GM23338 (cell line): ENCODE measurements at regions not wholly inside any gene's neighbourhood (a gene's known extent, or its start where the extent isn't known, plus 50 kb on each side); places are given as distances from the start of the nearest gene placed in this dataset.

Experiments
- ATAC-seq: fragments of 200-7000 bp; cut with Tn5 transposase; 3 replicates; pipeline ENCODE4 v1.9.1; 2020
- DNase-seq: peaks from one replicate; pipeline ENCODE4 v3.0.0-alpha.2; 2015; ENCODE audit warnings: low spot score
- H2AFZ ChIP-seq: fragments of 200-600 bp; sonication (generic); 2 replicates; pipeline ENCODE4 v1.8.0; 2016; ENCODE audit warnings: antibody characterized with exemption, mild to moderate bottlenecking, moderate library complexity
- H3F3A ChIP-seq: fragments of 200-600 bp; sonication (generic); replicated peaks from 2 replicates; pipeline ENCODE4 v1.8.0; 2017; ENCODE audit warnings: antibody characterized with exemption, mixed run types, low read depth
- H3K27ac ChIP-seq: fragments of 200-600 bp; sonication (generic); 2 replicates; pipeline ENCODE4 v1.6.1; 2016; ENCODE audit warnings: low read depth
- H3K27me3 ChIP-seq: fragments of 200-600 bp; sonication (generic); 2 replicates; pipeline ENCODE4 v1.8.0; 2016; ENCODE audit warnings: mild to moderate bottlenecking, mixed run types, moderate library complexity; ENCODE audit not compliant: insufficient read depth
- H3K36me3 ChIP-seq: fragments of 200-600 bp; sonication (generic); 2 replicates; pipeline ENCODE4 v1.8.0; 2016; ENCODE audit warnings: mild to moderate bottlenecking; ENCODE audit not compliant: insufficient read depth
- H3K4me1 ChIP-seq: fragments of 200-600 bp; sonication (generic); 2 replicates; pipeline ENCODE4 v1.8.0; 2016; ENCODE audit warnings: mild to moderate bottlenecking, moderate library complexity; ENCODE audit not compliant: insufficient read depth
- H3K4me2 ChIP-seq: fragments of 200-600 bp; sonication (generic); 2 replicates; pipeline ENCODE4 v1.7.1; 2017; ENCODE audit warnings: mixed run types
- H3K4me3 ChIP-seq: fragments of 200-600 bp; sonication (generic); 2 replicates; pipeline ENCODE4 v1.6.1; 2016; ENCODE audit warnings: mixed run types
- H3K79me2 ChIP-seq: fragments of 200-600 bp; sonication (generic); replicated peaks from 2 replicates; pipeline ENCODE4 v1.8.0; 2017; ENCODE audit warnings: mild to moderate bottlenecking; ENCODE audit not compliant: insufficient read depth
- H3K9me2 ChIP-seq: fragments of 200-600 bp; sonication (generic); 2 replicates; pipeline ENCODE4 v1.8.0; 2017; ENCODE audit not compliant: insufficient read depth
- H4K20me1 ChIP-seq: fragments of 200-600 bp; sonication (generic); replicated peaks from 2 replicates; pipeline ENCODE4 v1.8.0; 2017; ENCODE audit warnings: mild to moderate bottlenecking; ENCODE audit not compliant: insufficient read depth
- H3K27ac Mint-ChIP-seq: 2 replicates; pipeline ENCODE4 v1.8.0; 2020; ENCODE audit warnings: inconsistent platforms, mild to moderate bottlenecking, moderate library complexity, mixed read lengths
- H3K27me3 Mint-ChIP-seq: 3 replicates; pipeline ENCODE4 v1.8.0; 2022; ENCODE audit warnings: low read depth, mild to moderate bottlenecking, moderate library complexity, mixed read lengths, inconsistent platforms; ENCODE audit not compliant: insufficient read depth, poor library complexity
- H3K36me3 Mint-ChIP-seq: 3 replicates; pipeline ENCODE4 v1.8.0; 2021; ENCODE audit warnings: low read depth, mild to moderate bottlenecking, inconsistent platforms, moderate library complexity, mixed read lengths
- H3K4me1 Mint-ChIP-seq: 3 replicates; pipeline ENCODE4 v1.8.0; 2020; ENCODE audit warnings: mild to moderate bottlenecking, inconsistent platforms, mixed read lengths
- H3K4me3 Mint-ChIP-seq: 3 replicates; pipeline ENCODE4 v1.8.0; 2021; ENCODE audit warnings: moderate library complexity, mild to moderate bottlenecking, inconsistent platforms, mixed read lengths
- H3K9me3 Mint-ChIP-seq: 3 replicates; pipeline ENCODE4 v1.8.0; 2020; ENCODE audit warnings: moderate library complexity, mild to moderate bottlenecking, inconsistent platforms, mixed read lengths
- CREB1 ChIP-seq: fragments of 250-450 bp; sonication (Bioruptor Pico); IDR thresholded peaks from 2 replicates; pipeline ENCODE4 v1.5.0; 2020; ENCODE audit warnings: low read depth, mild to moderate bottlenecking, moderate library complexity
- EZH2 ChIP-seq: fragments of 200-600 bp; sonication (generic); IDR thresholded peaks from one replicate; pipeline ENCODE4 v1.8.0; 2017; ENCODE audit warnings: antibody characterized with exemption, mild to moderate bottlenecking, low read depth; ENCODE audit not compliant: unreplicated experiment
- EZH2phosphoT487 ChIP-seq: fragments of 200-600 bp; sonication (generic); IDR thresholded peaks from one replicate; pipeline ENCODE4 v1.8.1; 2018; ENCODE audit warnings: antibody characterized with exemption; ENCODE audit not compliant: unreplicated experiment
- POLR2AphosphoS5 ChIP-seq: IDR thresholded peaks from 2 replicates; pipeline ENCODE4 v1.6.1; 2016; ENCODE audit warnings: antibody characterized with exemption, low read depth
- STAT1 ChIP-seq: IDR thresholded peaks from one replicate; pipeline ENCODE4 v1.6.1; 2016; ENCODE audit warnings: antibody characterized with exemption; ENCODE audit not compliant: unreplicated experiment
- ZNF114 ChIP-seq: fragments of 250-450 bp; sonication (Bioruptor Pico); IDR thresholded peaks from 2 replicates; pipeline ENCODE4 v1.5.0; 2020; ENCODE audit warnings: mild to moderate bottlenecking, moderate library complexity
- ZNF331 ChIP-seq: fragments of 250-450 bp; sonication (Bioruptor Pico); IDR thresholded peaks from 2 replicates; pipeline ENCODE4 v1.5.0; 2020; ENCODE audit warnings: low read depth, mild to moderate bottlenecking, moderate library complexity
- TF ChIP-seq, protein P1 (sequence below): IDR thresholded peaks from 2 replicates; pipeline ENCODE4 v1.6.1; 2016; ENCODE audit warnings: antibody characterized with exemption
- TF ChIP-seq, protein P2 (sequence below): fragments of 250-450 bp; sonication (Bioruptor Pico); IDR thresholded peaks from 2 replicates; pipeline ENCODE4 v1.5.0; 2020; ENCODE audit warnings: mild to moderate bottlenecking, moderate library complexity
- TF ChIP-seq, protein P3 (sequence below): IDR thresholded peaks from one replicate; pipeline ENCODE4 v1.6.1; 2018; ENCODE audit warnings: antibody characterized with exemption; ENCODE audit not compliant: unreplicated experiment
- TF ChIP-seq, protein P4 (sequence below), 2 experiments: fragments of 200-600 bp in 1 of 2; sonication (generic) in 1 of 2; conservative IDR thresholded peaks; 2 replicates each; pipeline versions ENCODE4 v1.5.1 to v1.6.1; 2016 to 2017; ENCODE audit warnings: antibody characterized with exemption in 2 of 2, low read depth in 2 of 2, mild to moderate bottlenecking in 2 of 2, moderate library complexity in 1 of 2

DNA sequence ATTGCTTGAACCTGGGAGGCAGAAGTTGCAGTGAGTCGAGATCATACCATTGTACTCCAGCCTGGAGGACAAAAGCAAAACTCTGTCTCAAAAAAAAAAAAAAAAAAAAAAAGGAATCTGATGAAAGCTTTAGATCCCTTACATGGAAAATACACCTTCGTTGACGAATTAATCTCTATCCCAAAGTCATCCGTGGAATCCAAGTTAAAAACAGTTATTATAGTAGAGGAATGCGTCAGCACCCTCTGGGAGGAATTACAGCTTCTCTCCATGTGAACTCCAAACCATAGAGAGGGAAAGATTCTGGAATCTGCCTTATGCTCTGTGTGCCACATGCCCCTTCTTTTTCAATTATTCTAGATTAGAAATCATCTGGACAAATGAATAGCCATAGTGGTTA lies 192.3 kb upstream of the C2CD4B start:
- Histone ChIP-seq H3K4me1 (no peaks in the 10 kb centered on the region), H2AFZ (no peak overlapping the region), H3K4me2 (no peak overlapping the region), H3K79me2 (no peaks in the 10 kb centered on the region), H3F3A (no peaks in the 10 kb centered on the region), H3K27ac (no peak overlapping the region), H3K4me3 (no peak overlapping the region), H3K36me3 (no peaks in the 10 kb centered on the region), H4K20me1 (no peaks in the 10 kb centered on the region), H3K27me3 (no peaks in the 10 kb centered on the region), H3K9me2 (no peaks in the 10 kb centered on the region)
- peaks cover 13% of the 10 kb centered on the region; the same call in 2 of the 3 replicates for H3K4me1 Mint-ChIP-seq
- DNase-seq (no peak), ATAC-seq (no peak)
- H3K27me3 Mint-ChIP-seq: peaks cover 13% of the 10 kb centered on the region
- H3K4me3 Mint-ChIP-seq: no peak overlapping the region
- H3K9me3 Mint-ChIP-seq: no peaks in the 10 kb centered on the region
- no peaks in the 10 kb centered on the region for H3K36me3 Mint-ChIP-seq
- no peak for TF ChIP-seq EZH2phosphoT487
- TF ChIP-seq ZNF331: no peak
- TF ChIP-seq, protein P1, sequence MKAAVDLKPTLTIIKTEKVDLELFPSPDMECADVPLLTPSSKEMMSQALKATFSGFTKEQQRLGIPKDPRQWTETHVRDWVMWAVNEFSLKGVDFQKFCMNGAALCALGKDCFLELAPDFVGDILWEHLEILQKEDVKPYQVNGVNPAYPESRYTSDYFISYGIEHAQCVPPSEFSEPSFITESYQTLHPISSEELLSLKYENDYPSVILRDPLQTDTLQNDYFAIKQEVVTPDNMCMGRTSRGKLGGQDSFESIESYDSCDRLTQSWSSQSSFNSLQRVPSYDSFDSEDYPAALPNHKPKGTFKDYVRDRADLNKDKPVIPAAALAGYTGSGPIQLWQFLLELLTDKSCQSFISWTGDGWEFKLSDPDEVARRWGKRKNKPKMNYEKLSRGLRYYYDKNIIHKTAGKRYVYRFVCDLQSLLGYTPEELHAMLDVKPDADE: no peak
- TF ChIP-seq CREB1 (CRISPR knock-in tag): no peak
- TF ChIP-seq, protein P2, sequence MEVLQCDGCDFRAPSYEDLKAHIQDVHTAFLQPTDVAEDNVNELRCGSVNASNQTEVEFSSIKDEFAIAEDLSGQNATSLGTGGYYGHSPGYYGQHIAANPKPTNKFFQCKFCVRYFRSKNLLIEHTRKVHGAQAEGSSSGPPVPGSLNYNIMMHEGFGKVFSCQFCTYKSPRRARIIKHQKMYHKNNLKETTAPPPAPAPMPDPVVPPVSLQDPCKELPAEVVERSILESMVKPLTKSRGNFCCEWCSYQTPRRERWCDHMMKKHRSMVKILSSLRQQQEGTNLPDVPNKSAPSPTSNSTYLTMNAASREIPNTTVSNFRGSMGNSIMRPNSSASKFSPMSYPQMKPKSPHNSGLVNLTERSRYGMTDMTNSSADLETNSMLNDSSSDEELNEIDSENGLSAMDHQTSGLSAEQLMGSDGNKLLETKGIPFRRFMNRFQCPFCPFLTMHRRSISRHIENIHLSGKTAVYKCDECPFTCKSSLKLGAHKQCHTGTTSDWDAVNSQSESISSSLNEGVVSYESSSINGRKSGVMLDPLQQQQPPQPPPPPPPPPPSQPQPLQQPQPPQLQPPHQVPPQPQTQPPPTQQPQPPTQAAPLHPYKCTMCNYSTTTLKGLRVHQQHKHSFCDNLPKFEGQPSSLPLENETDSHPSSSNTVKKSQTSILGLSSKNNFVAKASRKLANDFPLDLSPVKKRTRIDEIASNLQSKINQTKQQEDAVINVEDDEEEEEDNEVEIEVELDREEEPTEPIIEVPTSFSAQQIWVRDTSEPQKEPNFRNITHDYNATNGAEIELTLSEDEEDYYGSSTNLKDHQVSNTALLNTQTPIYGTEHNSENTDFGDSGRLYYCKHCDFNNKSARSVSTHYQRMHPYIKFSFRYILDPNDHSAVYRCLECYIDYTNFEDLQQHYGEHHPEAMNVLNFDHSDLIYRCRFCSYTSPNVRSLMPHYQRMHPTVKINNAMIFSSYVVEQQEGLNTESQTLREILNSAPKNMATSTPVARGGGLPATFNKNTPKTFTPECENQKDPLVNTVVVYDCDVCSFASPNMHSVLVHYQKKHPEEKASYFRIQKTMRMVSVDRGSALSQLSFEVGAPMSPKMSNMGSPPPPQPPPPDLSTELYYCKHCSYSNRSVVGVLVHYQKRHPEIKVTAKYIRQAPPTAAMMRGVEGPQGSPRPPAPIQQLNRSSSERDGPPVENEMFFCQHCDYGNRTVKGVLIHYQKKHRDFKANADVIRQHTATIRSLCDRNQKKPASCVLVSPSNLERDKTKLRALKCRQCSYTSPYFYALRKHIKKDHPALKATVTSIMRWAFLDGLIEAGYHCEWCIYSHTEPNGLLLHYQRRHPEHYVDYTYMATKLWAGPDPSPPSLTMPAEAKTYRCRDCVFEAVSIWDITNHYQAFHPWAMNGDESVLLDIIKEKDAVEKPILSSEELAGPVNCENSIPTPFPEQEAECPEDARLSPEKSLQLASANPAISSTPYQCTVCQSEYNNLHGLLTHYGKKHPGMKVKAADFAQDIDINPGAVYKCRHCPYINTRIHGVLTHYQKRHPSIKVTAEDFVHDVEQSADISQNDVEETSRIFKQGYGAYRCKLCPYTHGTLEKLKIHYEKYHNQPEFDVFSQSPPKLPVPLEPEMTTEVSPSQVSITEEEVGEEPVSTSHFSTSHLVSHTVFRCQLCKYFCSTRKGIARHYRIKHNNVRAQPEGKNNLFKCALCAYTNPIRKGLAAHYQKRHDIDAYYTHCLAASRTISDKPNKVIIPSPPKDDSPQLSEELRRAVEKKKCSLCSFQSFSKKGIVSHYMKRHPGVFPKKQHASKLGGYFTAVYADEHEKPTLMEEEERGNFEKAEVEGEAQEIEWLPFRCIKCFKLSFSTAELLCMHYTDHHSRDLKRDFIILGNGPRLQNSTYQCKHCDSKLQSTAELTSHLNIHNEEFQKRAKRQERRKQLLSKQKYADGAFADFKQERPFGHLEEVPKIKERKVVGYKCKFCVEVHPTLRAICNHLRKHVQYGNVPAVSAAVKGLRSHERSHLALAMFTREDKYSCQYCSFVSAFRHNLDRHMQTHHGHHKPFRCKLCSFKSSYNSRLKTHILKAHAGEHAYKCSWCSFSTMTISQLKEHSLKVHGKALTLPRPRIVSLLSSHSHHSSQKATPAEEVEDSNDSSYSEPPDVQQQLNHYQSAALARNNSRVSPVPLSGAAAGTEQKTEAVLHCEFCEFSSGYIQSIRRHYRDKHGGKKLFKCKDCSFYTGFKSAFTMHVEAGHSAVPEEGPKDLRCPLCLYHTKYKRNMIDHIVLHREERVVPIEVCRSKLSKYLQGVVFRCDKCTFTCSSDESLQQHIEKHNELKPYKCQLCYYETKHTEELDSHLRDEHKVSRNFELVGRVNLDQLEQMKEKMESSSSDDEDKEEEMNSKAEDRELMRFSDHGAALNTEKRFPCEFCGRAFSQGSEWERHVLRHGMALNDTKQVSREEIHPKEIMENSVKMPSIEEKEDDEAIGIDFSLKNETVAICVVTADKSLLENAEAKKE (CRISPR knock-in tag): no peak
- TF ChIP-seq, protein P3, sequence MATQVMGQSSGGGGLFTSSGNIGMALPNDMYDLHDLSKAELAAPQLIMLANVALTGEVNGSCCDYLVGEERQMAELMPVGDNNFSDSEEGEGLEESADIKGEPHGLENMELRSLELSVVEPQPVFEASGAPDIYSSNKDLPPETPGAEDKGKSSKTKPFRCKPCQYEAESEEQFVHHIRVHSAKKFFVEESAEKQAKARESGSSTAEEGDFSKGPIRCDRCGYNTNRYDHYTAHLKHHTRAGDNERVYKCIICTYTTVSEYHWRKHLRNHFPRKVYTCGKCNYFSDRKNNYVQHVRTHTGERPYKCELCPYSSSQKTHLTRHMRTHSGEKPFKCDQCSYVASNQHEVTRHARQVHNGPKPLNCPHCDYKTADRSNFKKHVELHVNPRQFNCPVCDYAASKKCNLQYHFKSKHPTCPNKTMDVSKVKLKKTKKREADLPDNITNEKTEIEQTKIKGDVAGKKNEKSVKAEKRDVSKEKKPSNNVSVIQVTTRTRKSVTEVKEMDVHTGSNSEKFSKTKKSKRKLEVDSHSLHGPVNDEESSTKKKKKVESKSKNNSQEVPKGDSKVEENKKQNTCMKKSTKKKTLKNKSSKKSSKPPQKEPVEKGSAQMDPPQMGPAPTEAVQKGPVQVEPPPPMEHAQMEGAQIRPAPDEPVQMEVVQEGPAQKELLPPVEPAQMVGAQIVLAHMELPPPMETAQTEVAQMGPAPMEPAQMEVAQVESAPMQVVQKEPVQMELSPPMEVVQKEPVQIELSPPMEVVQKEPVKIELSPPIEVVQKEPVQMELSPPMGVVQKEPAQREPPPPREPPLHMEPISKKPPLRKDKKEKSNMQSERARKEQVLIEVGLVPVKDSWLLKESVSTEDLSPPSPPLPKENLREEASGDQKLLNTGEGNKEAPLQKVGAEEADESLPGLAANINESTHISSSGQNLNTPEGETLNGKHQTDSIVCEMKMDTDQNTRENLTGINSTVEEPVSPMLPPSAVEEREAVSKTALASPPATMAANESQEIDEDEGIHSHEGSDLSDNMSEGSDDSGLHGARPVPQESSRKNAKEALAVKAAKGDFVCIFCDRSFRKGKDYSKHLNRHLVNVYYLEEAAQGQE: no peak
- no peak for TF ChIP-seq POLR2AphosphoS5
- no peak for TF ChIP-seq EZH2
- TF ChIP-seq, protein P4, sequence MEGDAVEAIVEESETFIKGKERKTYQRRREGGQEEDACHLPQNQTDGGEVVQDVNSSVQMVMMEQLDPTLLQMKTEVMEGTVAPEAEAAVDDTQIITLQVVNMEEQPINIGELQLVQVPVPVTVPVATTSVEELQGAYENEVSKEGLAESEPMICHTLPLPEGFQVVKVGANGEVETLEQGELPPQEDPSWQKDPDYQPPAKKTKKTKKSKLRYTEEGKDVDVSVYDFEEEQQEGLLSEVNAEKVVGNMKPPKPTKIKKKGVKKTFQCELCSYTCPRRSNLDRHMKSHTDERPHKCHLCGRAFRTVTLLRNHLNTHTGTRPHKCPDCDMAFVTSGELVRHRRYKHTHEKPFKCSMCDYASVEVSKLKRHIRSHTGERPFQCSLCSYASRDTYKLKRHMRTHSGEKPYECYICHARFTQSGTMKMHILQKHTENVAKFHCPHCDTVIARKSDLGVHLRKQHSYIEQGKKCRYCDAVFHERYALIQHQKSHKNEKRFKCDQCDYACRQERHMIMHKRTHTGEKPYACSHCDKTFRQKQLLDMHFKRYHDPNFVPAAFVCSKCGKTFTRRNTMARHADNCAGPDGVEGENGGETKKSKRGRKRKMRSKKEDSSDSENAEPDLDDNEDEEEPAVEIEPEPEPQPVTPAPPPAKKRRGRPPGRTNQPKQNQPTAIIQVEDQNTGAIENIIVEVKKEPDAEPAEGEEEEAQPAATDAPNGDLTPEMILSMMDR (conservative IDR thresholded peaks at IDR 0.05; ENCODE audit: low read depth in 2 of 2): no peak
- no peak for TF ChIP-seq STAT1
- TF ChIP-seq ZNF114 (CRISPR knock-in tag): no peak
- no peak overlapping the region for H3K27ac Mint-ChIP-seq
